DOHH2 (cell line): ENCODE measurements at regions not wholly inside any gene's neighbourhood (a gene's known extent, or its start where the extent isn't known, plus 50 kb on each side); places are given as distances from the start of the nearest gene placed in this dataset.

Experiments
- CTCF ChIP-seq: fragments of 200-600 bp; sonication (generic); IDR thresholded peaks from one replicate; pipeline ENCODE4 v1.5.1; 2014; ENCODE audit warnings: antibody characterized with exemption, mild to moderate bottlenecking, low read depth, low read length; ENCODE audit not compliant: poor library complexity, severe bottlenecking
- EZH2phosphoT487 ChIP-seq: fragments of 200-600 bp; sonication (generic); IDR thresholded peaks from 2 replicates; pipeline ENCODE4 v1.6.1; 2017; ENCODE audit warnings: borderline replicate concordance, mild to moderate bottlenecking, antibody characterized with exemption, low read length, moderate library complexity, mixed read lengths

GRCh38 chr20:7147220-7147601 lies 379.7 kb downstream of the BMP2 start:
- no peak for TF ChIP-seq EZH2phosphoT487
- TF ChIP-seq CTCF: no peak
